ENCODE measurements at regions not wholly inside any gene's neighbourhood (a gene's known extent, or its start where the extent isn't known, plus 50 kb on each side); places are given as distances from the start of the nearest gene placed in this dataset.

DNA sequence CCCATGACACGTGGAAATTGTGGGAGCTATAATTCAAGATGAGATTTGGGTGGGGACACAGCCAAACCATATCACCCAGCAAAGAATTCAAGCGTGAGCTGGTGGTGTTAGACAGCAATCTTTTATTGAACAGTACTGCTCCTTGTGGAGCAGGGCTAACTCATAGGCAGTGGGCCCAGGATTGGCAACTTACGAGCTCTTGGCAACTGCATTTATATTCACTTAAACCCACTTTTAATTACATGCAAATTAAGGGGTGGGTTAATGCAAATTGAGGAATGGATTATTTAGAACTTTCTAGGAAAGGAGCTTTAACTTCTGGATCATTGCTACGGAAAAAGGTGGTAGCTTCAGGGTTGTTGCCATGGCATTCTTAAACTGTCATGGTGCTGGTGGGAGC, 135.6 kb upstream of the KAZN start:
- intact Hi-C loops (cut with DNase I): no loop called here
- TF ChIP-seq, protein P1, sequence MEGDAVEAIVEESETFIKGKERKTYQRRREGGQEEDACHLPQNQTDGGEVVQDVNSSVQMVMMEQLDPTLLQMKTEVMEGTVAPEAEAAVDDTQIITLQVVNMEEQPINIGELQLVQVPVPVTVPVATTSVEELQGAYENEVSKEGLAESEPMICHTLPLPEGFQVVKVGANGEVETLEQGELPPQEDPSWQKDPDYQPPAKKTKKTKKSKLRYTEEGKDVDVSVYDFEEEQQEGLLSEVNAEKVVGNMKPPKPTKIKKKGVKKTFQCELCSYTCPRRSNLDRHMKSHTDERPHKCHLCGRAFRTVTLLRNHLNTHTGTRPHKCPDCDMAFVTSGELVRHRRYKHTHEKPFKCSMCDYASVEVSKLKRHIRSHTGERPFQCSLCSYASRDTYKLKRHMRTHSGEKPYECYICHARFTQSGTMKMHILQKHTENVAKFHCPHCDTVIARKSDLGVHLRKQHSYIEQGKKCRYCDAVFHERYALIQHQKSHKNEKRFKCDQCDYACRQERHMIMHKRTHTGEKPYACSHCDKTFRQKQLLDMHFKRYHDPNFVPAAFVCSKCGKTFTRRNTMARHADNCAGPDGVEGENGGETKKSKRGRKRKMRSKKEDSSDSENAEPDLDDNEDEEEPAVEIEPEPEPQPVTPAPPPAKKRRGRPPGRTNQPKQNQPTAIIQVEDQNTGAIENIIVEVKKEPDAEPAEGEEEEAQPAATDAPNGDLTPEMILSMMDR (IDR thresholded peaks at IDR 0.05; ENCODE audit: borderline replicate concordance, extremely low read depth, insufficient read depth): no peak
- no peak for FAIRE-seq

DNA sequence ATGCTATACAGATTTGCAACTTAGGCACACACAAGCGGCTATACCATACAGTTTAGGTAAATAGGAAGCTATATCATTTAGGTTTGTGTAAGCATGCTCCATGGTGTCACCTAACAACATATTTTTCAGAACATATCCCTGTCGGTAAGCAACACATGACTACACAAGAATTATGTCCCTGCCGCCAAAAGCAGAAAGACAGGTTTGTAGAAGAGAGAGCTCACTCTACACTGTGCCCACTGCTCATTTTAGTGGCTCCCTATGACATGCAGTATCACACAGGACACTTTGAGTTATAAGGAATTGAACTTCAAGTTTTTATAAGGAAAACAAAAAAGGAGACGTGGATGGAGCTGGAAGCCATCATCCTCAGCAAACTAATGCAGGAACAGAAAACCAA, 132.5 kb upstream of the KAZN start:
- no peaks in the 10 kb centered on the region for H3K27me3 ChIP-seq (ENCODE audit: control insufficient read depth, insufficient read depth, low read length)
- H3K9ac ChIP-seq (ENCODE audit: low read length in 3 of 3): no peak overlapping the region
- H3K36me3 ChIP-seq (ENCODE audit: control insufficient read depth in 2 of 3, insufficient read depth in 3 of 3, low read length in 3 of 3): no peaks in the 10 kb centered on the region
- H3K4me1 ChIP-seq (ENCODE audit: control insufficient read depth in 2 of 3, insufficient read depth in 2 of 3, low read depth in 1 of 3, low read length in 3 of 3): peaks cover 0 to 2% (median 0%) of the 10 kb centered on the region in 3 donors
- DNase-seq (peak in 3 of 5 donors; percentile 33 to 80 (median 71)), FAIRE-seq (no peak)
- no peak overlapping the region for H3K27ac ChIP-seq (ENCODE audit: low read depth in 2 of 2, low read length in 2 of 2)
- no peaks in the 10 kb centered on the region for H3K9me3 ChIP-seq (ENCODE audit: control insufficient read depth in 2 of 3, insufficient read depth in 1 of 3, low read length in 3 of 3)
- H3K4me3 ChIP-seq (ENCODE audit: low read length in 3 of 3): no peak overlapping the region
- intact Hi-C loops (cut with DNase I): no loop called here
- TF ChIP-seq, protein P1 (IDR thresholded peaks at IDR 0.05; ENCODE audit: borderline replicate concordance, extremely low read depth, insufficient read depth): no peak

More for the DNA sequence above, 135.6 kb upstream of the KAZN start:
- Histone ChIP-seq H3K4me3 (ENCODE audit: low read length in 3 of 3) (no peak overlapping the region), H3K36me3 (ENCODE audit: control insufficient read depth in 2 of 3, insufficient read depth in 3 of 3, low read length in 3 of 3) (no peaks in the 10 kb centered on the region), H3K9ac (ENCODE audit: low read length in 3 of 3) (no peak overlapping the region), H3K9me3 (ENCODE audit: control insufficient read depth in 2 of 3, insufficient read depth in 1 of 3, low read length in 3 of 3) (no peaks in the 10 kb centered on the region), H3K27ac (ENCODE audit: low read depth in 2 of 2, low read length in 2 of 2) (no peak overlapping the region), H3K27me3 (ENCODE audit: control insufficient read depth, insufficient read depth, low read length) (no peaks in the 10 kb centered on the region), H3K4me1 (ENCODE audit: control insufficient read depth in 2 of 3, insufficient read depth in 2 of 3, low read depth in 1 of 3, low read length in 3 of 3) (peaks cover 0 to 2% (median 0%) of the 10 kb centered on the region in 3 donors)
- DNase-seq: no peak

DNA sequence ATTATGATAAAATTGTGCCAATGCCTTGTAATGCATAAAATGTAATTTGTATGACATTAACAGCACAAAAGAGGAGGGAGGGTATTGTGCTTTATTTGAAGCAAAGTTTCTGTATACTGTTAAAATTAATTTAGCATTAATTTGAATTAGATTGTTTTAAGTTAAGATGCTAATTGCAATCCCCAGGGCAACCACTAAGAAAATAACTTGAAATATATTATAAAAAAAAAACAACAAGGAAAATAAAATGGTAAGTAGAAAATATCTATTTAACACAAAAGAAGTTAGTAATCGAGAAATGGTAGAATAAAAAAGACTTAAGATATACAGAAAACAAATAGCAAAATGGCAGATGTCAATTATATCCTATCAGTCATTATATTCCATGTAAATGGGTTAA, 131.4 kb upstream of the KAZN start:
- FAIRE-seq (no peak), DNase-seq (no peak)
- Histone ChIP-seq H3K9me3 (ENCODE audit: control insufficient read depth in 2 of 3, insufficient read depth in 1 of 3, low read length in 3 of 3) (no peaks in the 10 kb centered on the region), H3K9ac (ENCODE audit: low read length in 3 of 3) (no peak overlapping the region), H3K4me3 (ENCODE audit: low read length in 3 of 3) (no peak overlapping the region), H3K4me1 (ENCODE audit: control insufficient read depth in 2 of 3, insufficient read depth in 2 of 3, low read depth in 1 of 3, low read length in 3 of 3) (peaks cover 0 to 2% (median 0%) of the 10 kb centered on the region in 3 donors), H3K27ac (ENCODE audit: low read depth in 2 of 2, low read length in 2 of 2) (no peak overlapping the region), H3K36me3 (ENCODE audit: control insufficient read depth in 2 of 3, insufficient read depth in 3 of 3, low read length in 3 of 3) (no peaks in the 10 kb centered on the region), H3K27me3 (ENCODE audit: control insufficient read depth, insufficient read depth, low read length) (no peaks in the 10 kb centered on the region)
- intact Hi-C loops (cut with DNase I): no loop called here
- TF ChIP-seq, protein P1 (IDR thresholded peaks at IDR 0.05; ENCODE audit: borderline replicate concordance, extremely low read depth, insufficient read depth): no peak

DNA sequence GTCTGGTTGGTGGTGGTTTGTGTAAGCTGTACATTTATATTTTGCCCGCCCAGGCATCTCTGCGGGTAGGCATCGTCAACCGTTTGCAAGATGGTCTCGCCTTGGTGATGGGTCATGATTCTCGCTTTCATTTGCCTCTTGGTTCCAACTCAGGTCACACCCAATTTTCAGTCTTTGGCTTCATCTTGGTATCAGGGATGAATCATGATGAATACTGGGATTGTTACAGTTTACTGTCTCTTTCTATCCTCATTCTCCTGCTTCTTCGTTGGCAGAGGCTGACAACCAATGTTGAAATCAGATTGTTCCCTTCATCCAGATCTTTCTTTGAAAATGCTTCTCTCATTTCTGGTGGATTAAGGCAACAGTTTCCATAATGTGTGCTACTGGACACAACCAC, 129.7 kb upstream of the KAZN start:
- Histone ChIP-seq H3K27ac (ENCODE audit: low read depth in 2 of 2, low read length in 2 of 2) (no peak overlapping the region), H3K9me3 (ENCODE audit: control insufficient read depth in 2 of 3, insufficient read depth in 1 of 3, low read length in 3 of 3) (no peaks in the 10 kb centered on the region), H3K27me3 (ENCODE audit: control insufficient read depth, insufficient read depth, low read length) (no peaks in the 10 kb centered on the region), H3K4me1 (ENCODE audit: control insufficient read depth in 2 of 3, insufficient read depth in 2 of 3, low read depth in 1 of 3, low read length in 3 of 3) (peaks cover 0 to 2% (median 0%) of the 10 kb centered on the region in 3 donors), H3K36me3 (ENCODE audit: control insufficient read depth in 2 of 3, insufficient read depth in 3 of 3, low read length in 3 of 3) (no peaks in the 10 kb centered on the region), H3K4me3 (ENCODE audit: low read length in 3 of 3) (no peak overlapping the region), H3K9ac (ENCODE audit: low read length in 3 of 3) (no peak overlapping the region)
- TF ChIP-seq, protein P1 (IDR thresholded peaks at IDR 0.05; ENCODE audit: borderline replicate concordance, extremely low read depth, insufficient read depth): no peak
- no peak for DNase-seq
- no peak for FAIRE-seq
- intact Hi-C loops (cut with DNase I): no loop called here
